ENCODE measurements at regions not wholly inside any gene's neighbourhood (a gene's known extent, or its start where the extent isn't known, plus 50 kb on each side); places are given as distances from the start of the nearest gene placed in this dataset.

- H3K27me3 ChIP-seq (ENCODE audit: control insufficient read depth in 2 of 2, insufficient read depth in 2 of 2, low read length in 2 of 2) = no peaks in the 10 kb centered on the region
- no peak overlapping the region for H3K4me3 Mint-ChIP-seq
- H3K9me3 ChIP-seq (replicated peaks in 1 of 2; ENCODE audit: control insufficient read depth in 1 of 2, insufficient read depth in 1 of 2, low read length in 2 of 2) = peaks cover 19 to 20% of the 10 kb centered on the region in 2 donors
- peaks cover 0 to 2% (median 0%) of the 10 kb centered on the region in 3 donors for H3K27me3 Mint-ChIP-seq (ENCODE audit: low read depth in 3 of 3)
- H3K9me3 Mint-ChIP-seq = peaks cover 0 to 13% (median 5%) of the 10 kb centered on the region in 7 donors
- no peaks in the 10 kb centered on the region for H3K79me2 ChIP-seq (ENCODE audit: insufficient read depth, low read length)
- intact Hi-C loops (cut with micrococcal nuclease) = no loop called here
- WGBS (ENCODE audit: insufficient coverage) = 94% methylated on average over 6 of the region's 8 CpGs
- no peak overlapping the region for H3K4me3 ChIP-seq (replicated peaks in 1 of 3; ENCODE audit: low read depth in 2 of 3, low read length in 3 of 3)
- no peaks in the 10 kb centered on the region for H3K36me3 ChIP-seq (replicated peaks in 1 of 2; ENCODE audit: control insufficient read depth in 1 of 2, insufficient read depth in 2 of 2, low read length in 2 of 2)
- H3K4me1 ChIP-seq (ENCODE audit: control insufficient read depth in 1 of 2, insufficient read depth in 2 of 2, low read length in 2 of 2) = no peaks in the 10 kb centered on the region
- TF ChIP-seq, protein P1, sequence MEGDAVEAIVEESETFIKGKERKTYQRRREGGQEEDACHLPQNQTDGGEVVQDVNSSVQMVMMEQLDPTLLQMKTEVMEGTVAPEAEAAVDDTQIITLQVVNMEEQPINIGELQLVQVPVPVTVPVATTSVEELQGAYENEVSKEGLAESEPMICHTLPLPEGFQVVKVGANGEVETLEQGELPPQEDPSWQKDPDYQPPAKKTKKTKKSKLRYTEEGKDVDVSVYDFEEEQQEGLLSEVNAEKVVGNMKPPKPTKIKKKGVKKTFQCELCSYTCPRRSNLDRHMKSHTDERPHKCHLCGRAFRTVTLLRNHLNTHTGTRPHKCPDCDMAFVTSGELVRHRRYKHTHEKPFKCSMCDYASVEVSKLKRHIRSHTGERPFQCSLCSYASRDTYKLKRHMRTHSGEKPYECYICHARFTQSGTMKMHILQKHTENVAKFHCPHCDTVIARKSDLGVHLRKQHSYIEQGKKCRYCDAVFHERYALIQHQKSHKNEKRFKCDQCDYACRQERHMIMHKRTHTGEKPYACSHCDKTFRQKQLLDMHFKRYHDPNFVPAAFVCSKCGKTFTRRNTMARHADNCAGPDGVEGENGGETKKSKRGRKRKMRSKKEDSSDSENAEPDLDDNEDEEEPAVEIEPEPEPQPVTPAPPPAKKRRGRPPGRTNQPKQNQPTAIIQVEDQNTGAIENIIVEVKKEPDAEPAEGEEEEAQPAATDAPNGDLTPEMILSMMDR (IDR thresholded peaks at IDR 0.05) = no peak
- no peak overlapping the region for H3K27ac ChIP-seq (ENCODE audit: low read depth in 1 of 2, low read length in 2 of 2)
- no peak overlapping the region for H3K4me2 ChIP-seq (replicated peaks; ENCODE audit: extremely low read depth, low read length, poor library complexity, severe bottlenecking)
- no peak overlapping the region for H3K27ac Mint-ChIP-seq
- H2AFZ ChIP-seq (ENCODE audit: insufficient read depth, low read depth, low read length, poor library complexity, severe bottlenecking) = no peak overlapping the region
- no peaks in the 10 kb centered on the region for H3K36me3 Mint-ChIP-seq
- H3K9ac ChIP-seq (ENCODE audit: insufficient read depth, low read length, poor library complexity, severe bottlenecking) = no peak overlapping the region
- no peak for DNase-seq
- H4K20me1 ChIP-seq (ENCODE audit: insufficient read depth, low read length) = no peaks in the 10 kb centered on the region
- H3K4me1 Mint-ChIP-seq = no peaks in the 10 kb centered on the region
Observed at GRCh38 chr6:115001731-115002350, 659.0 kb upstream of the HS3ST5 start.

DNA sequence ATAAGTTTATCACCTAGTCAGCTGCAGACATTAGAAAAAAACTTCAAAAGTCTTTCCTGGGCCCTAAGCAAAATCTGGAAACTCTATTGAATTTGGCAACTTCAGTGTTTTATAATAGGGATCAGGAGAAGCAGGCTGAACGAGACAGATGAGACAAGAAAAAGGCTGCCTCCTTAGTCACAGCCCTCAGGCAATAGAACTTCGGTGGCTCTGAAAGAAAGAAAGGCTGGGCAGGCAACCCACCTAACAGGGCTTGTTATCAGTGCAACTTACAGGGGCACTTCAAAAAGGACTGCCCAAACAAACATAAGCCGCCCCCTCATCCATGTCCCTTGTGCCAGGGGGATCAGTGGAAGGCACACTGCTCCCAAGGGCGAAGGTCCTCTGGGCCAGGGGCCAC lies 657.9 kb upstream of the HS3ST5 start:
- intact Hi-C loops (cut with micrococcal nuclease) = no loop called here

More for the DNA sequence above, 657.9 kb upstream of the HS3ST5 start:
- no peak overlapping the region for H3K27ac ChIP-seq (ENCODE audit: low read depth in 1 of 2, low read length in 2 of 2)
- Mint-ChIP-seq H3K27me3 (ENCODE audit: low read depth in 3 of 3) (peaks cover 0 to 2% (median 0%) of the 10 kb centered on the region in 3 donors), H3K4me3 (no peak overlapping the region), H3K27ac (no peak overlapping the region), H3K4me1 (no peaks in the 10 kb centered on the region), H3K36me3 (no peaks in the 10 kb centered on the region), H3K9me3 (peaks cover 0 to 13% (median 5%) of the 10 kb centered on the region in 7 donors)
- no peak overlapping the region for H3K4me3 ChIP-seq (replicated peaks in 1 of 3; ENCODE audit: low read depth in 2 of 3, low read length in 3 of 3)
- TF ChIP-seq, protein P1 (IDR thresholded peaks at IDR 0.05) = no peak
- no peak overlapping the region for H3K4me2 ChIP-seq (replicated peaks; ENCODE audit: extremely low read depth, low read length, poor library complexity, severe bottlenecking)
- H4K20me1 ChIP-seq (ENCODE audit: insufficient read depth, low read length) = no peaks in the 10 kb centered on the region
- no peak overlapping the region for H2AFZ ChIP-seq (ENCODE audit: insufficient read depth, low read depth, low read length, poor library complexity, severe bottlenecking)
- no peaks in the 10 kb centered on the region for H3K36me3 ChIP-seq (replicated peaks in 1 of 2; ENCODE audit: control insufficient read depth in 1 of 2, insufficient read depth in 2 of 2, low read length in 2 of 2)
- DNase-seq = no peak
- 91% methylated on average over 4 of the region's 4 CpGs for WGBS (ENCODE audit: insufficient coverage)
- H3K27me3 ChIP-seq (ENCODE audit: control insufficient read depth in 2 of 2, insufficient read depth in 2 of 2, low read length in 2 of 2) = no peaks in the 10 kb centered on the region
- peaks cover 19 to 20% of the 10 kb centered on the region in 2 donors for H3K9me3 ChIP-seq (replicated peaks in 1 of 2; ENCODE audit: control insufficient read depth in 1 of 2, insufficient read depth in 1 of 2, low read length in 2 of 2)
- H3K4me1 ChIP-seq (ENCODE audit: control insufficient read depth in 1 of 2, insufficient read depth in 2 of 2, low read length in 2 of 2) = no peaks in the 10 kb centered on the region
- no peaks in the 10 kb centered on the region for H3K79me2 ChIP-seq (ENCODE audit: insufficient read depth, low read length)
- H3K9ac ChIP-seq (ENCODE audit: insufficient read depth, low read length, poor library complexity, severe bottlenecking) = no peak overlapping the region
